GM12878 (cell line): ENCODE measurements at regions not wholly inside any gene's neighbourhood (a gene's known extent, or its start where the extent isn't known, plus 50 kb on each side); places are given as distances from the start of the nearest gene placed in this dataset.

Experiments used
- EZH2 ChIP-seq: IDR thresholded peaks from 2 replicates; pipeline ENCODE4 v1.6.1; 2012; ENCODE audit warnings: low read depth, mild to moderate bottlenecking, control low read depth, inconsistent platforms, low read length, borderline replicate concordance; ENCODE audit not compliant: control insufficient read depth
- GABPA ChIP-seq: IDR thresholded peaks from 2 replicates; pipeline ENCODE4 v1.6.1; 2014; ENCODE audit warnings: antibody characterized with exemption, low read depth, mild to moderate bottlenecking, inconsistent platforms
- MTA3 ChIP-seq: IDR thresholded peaks from 2 replicates; pipeline ENCODE4 v1.6.1; 2012; ENCODE audit warnings: low read length, inconsistent platforms, borderline replicate concordance
- NFYA ChIP-seq: IDR thresholded peaks from 2 replicates; pipeline ENCODE4 v1.6.1; 2011; ENCODE audit warnings: low read depth, mild to moderate bottlenecking, low read length, improper control_type of control experiment, borderline replicate concordance
- POLR2A ChIP-seq: IDR thresholded peaks from 2 replicates; pipeline ENCODE4 v1.6.1; 2011; ENCODE audit warnings: low read depth, mild to moderate bottlenecking, low read length
- POLR2AphosphoS5 ChIP-seq: IDR thresholded peaks from 2 replicates; pipeline ENCODE4 v1.6.1; 2011; ENCODE audit warnings: mild to moderate bottlenecking, low read length, inconsistent platforms
- TF ChIP-seq, protein P1 (sequence below), 3 experiments: IDR thresholded peaks in 2 of 3; conservative IDR thresholded peaks in 1 of 3; 2 replicates each; pipeline ENCODE4 v1.5.1; 2011; ENCODE audit warnings: low read depth in 3 of 3, low read length in 3 of 3, mild to moderate bottlenecking in 3 of 3, control low read depth in 2 of 3, moderate library complexity in 2 of 3, inconsistent platforms in 1 of 3, mixed read lengths in 1 of 3; ENCODE audit not compliant: control insufficient read depth in 2 of 3, insufficient read depth in 1 of 3; ENCODE audit errors: extremely low read depth in 1 of 3
- TF ChIP-seq, protein P2 (sequence below): IDR thresholded peaks from 2 replicates; pipeline ENCODE4 v1.6.1; 2012; ENCODE audit warnings: mild to moderate bottlenecking, low read depth, low read length
- TF ChIP-seq, protein P3 (sequence below): fragments of 450-650 bp; IDR thresholded peaks from 2 replicates; pipeline ENCODE4 v1.6.1; 2017; ENCODE audit warnings: mild to moderate bottlenecking

DNA sequence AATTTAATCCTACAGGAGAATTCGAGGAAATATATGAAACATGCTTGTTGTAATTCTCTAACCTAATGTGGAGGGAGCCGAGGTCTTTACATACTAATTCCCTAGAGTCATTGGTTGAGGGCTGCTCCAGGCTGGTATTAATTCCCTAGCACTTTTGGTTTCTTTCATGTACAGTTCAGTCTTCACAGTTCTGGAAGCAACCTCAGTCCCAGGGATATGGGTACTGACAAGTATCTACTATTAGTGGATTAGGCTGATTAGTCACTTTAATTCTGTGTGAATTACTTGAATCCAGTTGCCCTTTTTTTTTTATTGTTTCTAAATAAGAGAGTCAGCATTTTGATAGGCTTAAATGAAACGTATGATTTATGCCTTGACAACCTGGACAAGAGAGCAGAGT lies 172.3 kb upstream of the HTR2A start:
- TF ChIP-seq MTA3 (no peak), POLR2A (no peak), EZH2 (no peak), NFYA (no peak), GABPA (no peak), POLR2AphosphoS5 (no peak)
- TF ChIP-seq, protein P1, sequence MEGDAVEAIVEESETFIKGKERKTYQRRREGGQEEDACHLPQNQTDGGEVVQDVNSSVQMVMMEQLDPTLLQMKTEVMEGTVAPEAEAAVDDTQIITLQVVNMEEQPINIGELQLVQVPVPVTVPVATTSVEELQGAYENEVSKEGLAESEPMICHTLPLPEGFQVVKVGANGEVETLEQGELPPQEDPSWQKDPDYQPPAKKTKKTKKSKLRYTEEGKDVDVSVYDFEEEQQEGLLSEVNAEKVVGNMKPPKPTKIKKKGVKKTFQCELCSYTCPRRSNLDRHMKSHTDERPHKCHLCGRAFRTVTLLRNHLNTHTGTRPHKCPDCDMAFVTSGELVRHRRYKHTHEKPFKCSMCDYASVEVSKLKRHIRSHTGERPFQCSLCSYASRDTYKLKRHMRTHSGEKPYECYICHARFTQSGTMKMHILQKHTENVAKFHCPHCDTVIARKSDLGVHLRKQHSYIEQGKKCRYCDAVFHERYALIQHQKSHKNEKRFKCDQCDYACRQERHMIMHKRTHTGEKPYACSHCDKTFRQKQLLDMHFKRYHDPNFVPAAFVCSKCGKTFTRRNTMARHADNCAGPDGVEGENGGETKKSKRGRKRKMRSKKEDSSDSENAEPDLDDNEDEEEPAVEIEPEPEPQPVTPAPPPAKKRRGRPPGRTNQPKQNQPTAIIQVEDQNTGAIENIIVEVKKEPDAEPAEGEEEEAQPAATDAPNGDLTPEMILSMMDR (IDR thresholded peaks at IDR 0.05 in 2 of 3, conservative IDR thresholded peaks at IDR 0.05 in 1 of 3; ENCODE audit: control insufficient read depth in 2 of 3, extremely low read depth in 1 of 3, insufficient read depth in 1 of 3, low read depth in 3 of 3, low read length in 3 of 3), result no peak
- TF ChIP-seq, protein P2, sequence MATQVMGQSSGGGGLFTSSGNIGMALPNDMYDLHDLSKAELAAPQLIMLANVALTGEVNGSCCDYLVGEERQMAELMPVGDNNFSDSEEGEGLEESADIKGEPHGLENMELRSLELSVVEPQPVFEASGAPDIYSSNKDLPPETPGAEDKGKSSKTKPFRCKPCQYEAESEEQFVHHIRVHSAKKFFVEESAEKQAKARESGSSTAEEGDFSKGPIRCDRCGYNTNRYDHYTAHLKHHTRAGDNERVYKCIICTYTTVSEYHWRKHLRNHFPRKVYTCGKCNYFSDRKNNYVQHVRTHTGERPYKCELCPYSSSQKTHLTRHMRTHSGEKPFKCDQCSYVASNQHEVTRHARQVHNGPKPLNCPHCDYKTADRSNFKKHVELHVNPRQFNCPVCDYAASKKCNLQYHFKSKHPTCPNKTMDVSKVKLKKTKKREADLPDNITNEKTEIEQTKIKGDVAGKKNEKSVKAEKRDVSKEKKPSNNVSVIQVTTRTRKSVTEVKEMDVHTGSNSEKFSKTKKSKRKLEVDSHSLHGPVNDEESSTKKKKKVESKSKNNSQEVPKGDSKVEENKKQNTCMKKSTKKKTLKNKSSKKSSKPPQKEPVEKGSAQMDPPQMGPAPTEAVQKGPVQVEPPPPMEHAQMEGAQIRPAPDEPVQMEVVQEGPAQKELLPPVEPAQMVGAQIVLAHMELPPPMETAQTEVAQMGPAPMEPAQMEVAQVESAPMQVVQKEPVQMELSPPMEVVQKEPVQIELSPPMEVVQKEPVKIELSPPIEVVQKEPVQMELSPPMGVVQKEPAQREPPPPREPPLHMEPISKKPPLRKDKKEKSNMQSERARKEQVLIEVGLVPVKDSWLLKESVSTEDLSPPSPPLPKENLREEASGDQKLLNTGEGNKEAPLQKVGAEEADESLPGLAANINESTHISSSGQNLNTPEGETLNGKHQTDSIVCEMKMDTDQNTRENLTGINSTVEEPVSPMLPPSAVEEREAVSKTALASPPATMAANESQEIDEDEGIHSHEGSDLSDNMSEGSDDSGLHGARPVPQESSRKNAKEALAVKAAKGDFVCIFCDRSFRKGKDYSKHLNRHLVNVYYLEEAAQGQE, result no peak
- TF ChIP-seq, protein P3, sequence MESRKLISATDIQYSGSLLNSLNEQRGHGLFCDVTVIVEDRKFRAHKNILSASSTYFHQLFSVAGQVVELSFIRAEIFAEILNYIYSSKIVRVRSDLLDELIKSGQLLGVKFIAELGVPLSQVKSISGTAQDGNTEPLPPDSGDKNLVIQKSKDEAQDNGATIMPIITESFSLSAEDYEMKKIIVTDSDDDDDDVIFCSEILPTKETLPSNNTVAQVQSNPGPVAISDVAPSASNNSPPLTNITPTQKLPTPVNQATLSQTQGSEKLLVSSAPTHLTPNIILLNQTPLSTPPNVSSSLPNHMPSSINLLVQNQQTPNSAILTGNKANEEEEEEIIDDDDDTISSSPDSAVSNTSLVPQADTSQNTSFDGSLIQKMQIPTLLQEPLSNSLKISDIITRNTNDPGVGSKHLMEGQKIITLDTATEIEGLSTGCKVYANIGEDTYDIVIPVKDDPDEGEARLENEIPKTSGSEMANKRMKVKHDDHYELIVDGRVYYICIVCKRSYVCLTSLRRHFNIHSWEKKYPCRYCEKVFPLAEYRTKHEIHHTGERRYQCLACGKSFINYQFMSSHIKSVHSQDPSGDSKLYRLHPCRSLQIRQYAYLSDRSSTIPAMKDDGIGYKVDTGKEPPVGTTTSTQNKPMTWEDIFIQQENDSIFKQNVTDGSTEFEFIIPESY, result no peak
